ENCODE measurements at regions not wholly inside any gene's neighbourhood (a gene's known extent, or its start where the extent isn't known, plus 50 kb on each side); places are given as distances from the start of the nearest gene placed in this dataset.
A peak's percentile ranks its signal among the peaks of the same experiment; 100 is the strongest.
"Not testable (repeated sequence)": the region's sequence is repeated elsewhere in the genome, so short reads cannot be mapped to it uniquely, and the experiment has no call there.

DNA sequence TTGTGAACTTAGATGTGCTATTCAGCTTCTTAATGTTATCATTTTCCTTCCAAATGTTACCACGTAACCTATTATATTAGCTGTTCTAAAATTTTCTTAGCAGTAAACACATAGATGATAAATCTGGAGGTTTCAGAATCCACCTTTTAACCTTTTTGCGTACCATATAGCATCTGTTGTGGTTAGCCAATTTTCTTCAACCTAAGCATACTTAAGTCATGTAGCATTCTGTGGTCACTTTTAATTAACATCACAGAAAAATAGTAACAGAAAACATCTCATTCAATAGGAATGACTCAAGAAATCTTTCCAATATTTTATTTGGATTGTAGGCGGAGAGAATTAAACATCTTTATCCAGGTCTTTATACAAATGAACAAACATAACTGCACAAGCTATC lies 1465.3 kb upstream of the GBE1 start:
- H3K4me3 ChIP-seq (ENCODE audit: low read length), result no peak overlapping the region
- no peak for DNase-seq (ENCODE audit: low read depth)
- TF ChIP-seq, protein P1, sequence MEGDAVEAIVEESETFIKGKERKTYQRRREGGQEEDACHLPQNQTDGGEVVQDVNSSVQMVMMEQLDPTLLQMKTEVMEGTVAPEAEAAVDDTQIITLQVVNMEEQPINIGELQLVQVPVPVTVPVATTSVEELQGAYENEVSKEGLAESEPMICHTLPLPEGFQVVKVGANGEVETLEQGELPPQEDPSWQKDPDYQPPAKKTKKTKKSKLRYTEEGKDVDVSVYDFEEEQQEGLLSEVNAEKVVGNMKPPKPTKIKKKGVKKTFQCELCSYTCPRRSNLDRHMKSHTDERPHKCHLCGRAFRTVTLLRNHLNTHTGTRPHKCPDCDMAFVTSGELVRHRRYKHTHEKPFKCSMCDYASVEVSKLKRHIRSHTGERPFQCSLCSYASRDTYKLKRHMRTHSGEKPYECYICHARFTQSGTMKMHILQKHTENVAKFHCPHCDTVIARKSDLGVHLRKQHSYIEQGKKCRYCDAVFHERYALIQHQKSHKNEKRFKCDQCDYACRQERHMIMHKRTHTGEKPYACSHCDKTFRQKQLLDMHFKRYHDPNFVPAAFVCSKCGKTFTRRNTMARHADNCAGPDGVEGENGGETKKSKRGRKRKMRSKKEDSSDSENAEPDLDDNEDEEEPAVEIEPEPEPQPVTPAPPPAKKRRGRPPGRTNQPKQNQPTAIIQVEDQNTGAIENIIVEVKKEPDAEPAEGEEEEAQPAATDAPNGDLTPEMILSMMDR (IDR thresholded peaks at IDR 0.05; ENCODE audit: insufficient read depth, low read depth, low read length, missing control alignments), result no peak

DNA sequence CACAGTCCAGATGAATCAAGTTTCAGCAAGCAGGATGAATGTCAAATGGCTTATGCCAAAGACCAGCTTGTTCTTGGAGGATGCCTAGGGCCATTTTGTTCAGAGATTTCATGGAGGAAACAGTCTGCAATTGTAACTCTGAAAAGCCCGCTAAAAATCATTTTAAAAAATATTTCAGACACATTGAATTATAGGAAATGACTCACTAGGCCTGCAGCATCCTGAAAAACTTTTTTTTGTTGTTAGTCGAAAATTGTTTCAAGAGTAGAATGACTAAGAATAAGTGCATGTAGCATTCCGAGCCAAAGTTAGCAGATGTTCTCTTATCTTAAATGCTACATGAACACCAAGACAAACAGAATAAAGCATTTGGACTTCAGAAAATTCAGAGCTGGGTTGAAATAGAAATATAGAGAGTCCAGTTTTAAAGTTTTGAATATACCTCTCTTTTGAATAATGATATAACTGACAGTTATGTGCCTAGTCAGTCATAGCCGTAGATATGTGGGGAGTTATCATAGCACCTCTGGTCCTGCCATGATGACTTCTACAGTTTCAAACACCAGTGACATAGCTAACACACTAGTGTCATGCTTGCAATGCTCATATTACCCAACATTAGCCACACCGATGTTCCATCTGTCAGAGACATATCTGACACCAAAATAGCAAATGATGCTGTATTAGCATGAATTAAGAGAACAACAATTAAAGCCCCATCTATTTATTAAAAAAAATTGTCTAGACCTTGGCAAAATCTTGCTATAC lies 1462.8 kb upstream of the GBE1 start:
- H3K4me3 ChIP-seq (ENCODE audit: low read length), result no peak overlapping the region
- peak; percentile 21 for DNase-seq (ENCODE audit: low read depth)
- TF ChIP-seq, protein P1 (IDR thresholded peaks at IDR 0.05; ENCODE audit: insufficient read depth, low read depth, low read length, missing control alignments), result no peak

DNA sequence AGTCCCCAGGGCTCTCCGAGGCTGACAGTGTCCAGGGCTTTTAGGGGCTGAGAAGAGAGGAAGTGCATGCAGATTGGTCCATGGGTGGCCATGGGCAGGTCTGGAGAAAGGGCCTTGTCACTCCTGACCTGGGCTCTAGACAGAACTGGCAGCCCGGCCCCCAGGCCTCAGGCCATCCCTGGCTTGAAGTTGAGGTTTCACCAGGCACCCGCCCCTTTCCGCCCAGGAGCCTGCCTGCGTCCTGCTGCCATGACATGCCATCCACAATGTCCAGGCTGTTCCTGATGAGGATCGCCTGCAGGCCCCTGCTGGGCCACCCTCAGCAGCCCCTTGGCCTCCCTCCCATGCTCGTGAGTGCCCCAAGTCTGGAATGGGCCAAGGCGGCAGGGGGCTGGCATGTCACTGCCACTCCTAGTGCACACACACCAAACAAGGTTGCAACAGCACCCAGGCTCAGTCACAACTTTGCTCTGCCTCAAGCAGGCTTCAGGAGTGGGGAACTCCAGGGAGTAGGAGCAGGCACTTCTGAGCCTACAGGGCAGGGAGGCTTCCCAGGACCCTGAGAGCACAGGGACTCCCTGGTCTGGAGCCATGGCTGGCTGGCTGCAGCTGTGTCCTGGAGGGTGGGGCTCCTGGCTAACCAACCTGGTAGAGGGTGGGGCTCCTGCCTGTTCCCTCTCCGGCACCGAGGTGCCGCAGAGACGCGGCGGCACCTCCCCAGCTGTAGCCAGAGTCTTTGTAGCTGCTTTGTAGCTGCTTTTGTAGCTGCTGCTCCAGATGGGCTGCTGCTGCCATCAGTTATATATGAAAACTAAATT lies 1457.1 kb upstream of the GBE1 start:
- H3K4me3 ChIP-seq (ENCODE audit: low read length), result no peak overlapping the region
- no peak for DNase-seq (ENCODE audit: low read depth)
- TF ChIP-seq, protein P1 (IDR thresholded peaks at IDR 0.05; ENCODE audit: insufficient read depth, low read depth, low read length, missing control alignments), result no peak

DNA sequence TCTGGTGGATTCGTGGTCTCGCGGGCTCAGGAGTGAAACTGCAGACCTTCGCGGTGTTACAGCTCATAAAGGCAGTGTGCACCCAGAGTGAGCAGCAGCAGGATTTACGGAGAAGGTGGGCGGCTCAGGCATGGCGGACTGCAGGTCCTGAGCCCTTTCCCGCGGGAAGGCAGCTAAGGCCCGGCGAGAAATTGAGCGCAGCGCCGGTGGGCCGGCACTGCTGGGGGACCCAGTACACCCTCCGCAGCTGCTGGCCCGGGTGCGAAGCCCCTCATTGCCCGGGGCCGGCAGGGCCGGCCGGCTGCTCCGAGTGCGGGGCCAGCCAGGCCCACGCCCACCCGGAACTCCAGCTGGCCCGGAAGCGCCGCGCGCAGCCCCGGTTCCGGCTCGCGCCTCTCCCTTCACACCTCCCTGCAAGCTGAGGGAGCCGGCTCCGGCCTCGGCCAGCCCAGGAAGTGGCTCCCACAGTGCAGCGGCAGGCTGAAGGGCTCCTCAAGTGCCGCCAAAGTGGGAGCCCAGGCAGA lies 1456.2 kb upstream of the GBE1 start:
- H3K4me3 ChIP-seq (ENCODE audit: low read length), result not testable (repeated sequence)

DNA sequence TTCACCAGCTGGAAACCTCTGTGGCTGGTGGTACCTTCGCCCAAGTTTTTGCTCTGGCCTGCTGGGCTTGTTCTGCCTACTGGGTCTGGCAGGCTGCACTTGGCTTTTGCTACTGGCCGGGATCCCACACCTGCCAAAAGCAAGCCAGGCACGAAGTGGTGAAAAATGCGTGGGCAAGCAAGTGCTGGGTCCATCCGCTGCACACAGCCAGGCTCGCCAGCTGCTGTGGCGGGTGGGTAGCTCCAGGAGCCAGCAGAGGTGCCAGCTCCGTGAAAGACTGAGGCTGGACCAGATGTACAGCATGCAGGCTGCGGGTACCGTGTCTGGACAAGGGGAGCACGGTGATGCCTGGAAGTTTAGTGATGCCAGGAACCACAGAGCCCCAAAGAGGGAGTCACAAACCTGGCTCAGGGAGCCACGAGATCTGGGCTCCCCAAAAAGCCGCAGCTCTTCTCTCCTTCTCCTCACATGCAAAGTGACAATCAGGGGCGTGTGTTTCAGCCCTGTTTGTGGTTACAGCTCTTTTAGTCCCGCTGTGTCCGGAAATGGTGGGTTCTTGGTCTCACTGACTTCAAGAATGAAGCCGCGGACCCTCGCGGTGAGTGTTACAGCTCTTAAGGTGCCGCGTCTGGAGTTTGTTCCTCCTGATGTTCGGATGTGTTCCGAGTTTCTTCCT lies 1455.6 kb upstream of the GBE1 start:
- TF ChIP-seq, protein P1 (IDR thresholded peaks at IDR 0.05; ENCODE audit: insufficient read depth, low read depth, low read length, missing control alignments), result no peak
- H3K4me3 ChIP-seq (ENCODE audit: low read length), result no peak overlapping the region
- no peak for DNase-seq (ENCODE audit: low read depth)

More for the DNA sequence above, 1456.2 kb upstream of the GBE1 start:
- not testable (repeated sequence) for DNase-seq (ENCODE audit: low read depth)

DNA sequence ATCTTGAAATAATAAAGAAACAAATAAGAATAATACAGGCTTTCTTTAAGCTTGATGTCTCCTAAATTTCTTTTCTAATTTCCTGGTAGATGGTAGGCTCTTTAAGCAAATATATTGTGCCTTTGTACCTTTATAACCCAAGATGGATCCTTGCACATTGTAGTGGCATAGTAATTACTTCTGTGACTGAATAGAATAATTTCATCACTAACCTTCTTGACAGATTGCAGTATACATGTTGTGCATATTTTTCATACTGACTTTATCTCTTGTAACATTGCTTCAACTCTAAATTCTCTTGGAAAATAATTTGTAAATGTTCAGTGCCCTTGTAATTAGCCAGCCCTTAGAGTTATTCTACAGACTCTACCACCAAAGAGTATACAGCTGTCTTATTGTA lies 1433.8 kb upstream of the GBE1 start:
- no peak for DNase-seq (ENCODE audit: low read depth)
- TF ChIP-seq, protein P1 (IDR thresholded peaks at IDR 0.05; ENCODE audit: insufficient read depth, low read depth, low read length, missing control alignments), result no peak
- no peak overlapping the region for H3K4me3 ChIP-seq (ENCODE audit: low read length)

DNA sequence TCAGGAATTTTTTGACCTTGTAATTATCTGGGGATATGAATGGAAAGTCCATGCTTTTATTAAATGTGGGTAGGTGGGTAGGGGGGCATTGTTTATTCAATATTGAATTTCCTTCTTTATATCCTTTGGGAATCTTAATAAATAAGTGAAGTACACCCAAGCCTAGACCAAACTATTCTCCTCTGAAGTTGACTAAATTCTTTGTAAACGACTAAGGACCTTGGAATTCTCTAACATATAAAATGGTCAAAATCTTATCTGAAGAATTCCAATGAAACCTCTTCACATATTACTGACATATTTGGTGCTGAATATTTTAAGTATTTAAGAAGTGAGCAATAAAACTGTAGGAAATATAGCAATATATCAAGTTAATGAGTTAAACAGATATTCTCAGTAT lies 1432.1 kb upstream of the GBE1 start:
- no peak overlapping the region for H3K4me3 ChIP-seq (ENCODE audit: low read length)
- TF ChIP-seq, protein P1 (IDR thresholded peaks at IDR 0.05; ENCODE audit: insufficient read depth, low read depth, low read length, missing control alignments), result no peak
- DNase-seq (ENCODE audit: low read depth), result no peak

Measured in epithelial cell of esophagus (primary cell).